Prostate gland (tissue), 2 donors: ENCODE measurements at regions not wholly inside any gene's neighbourhood (a gene's known extent, or its start where the extent isn't known, plus 50 kb on each side); places are given as distances from the start of the nearest gene placed in this dataset.

Source experiments
- DNase-seq: peaks from one replicate; pipeline ENCODE4 v3.0.0-alpha.2; 2019; ENCODE audit warnings: low spot score
- H3K27ac ChIP-seq, 2 donors: fragments of 200-600 bp; sonication (generic); 2 replicates each; pipeline ENCODE4 v1.5.1; 2017 to 2019
- H3K27me3 ChIP-seq: fragments of 200-600 bp; sonication (generic); replicated peaks from 2 replicates; pipeline ENCODE4 v1.5.1; 2019; ENCODE audit not compliant: insufficient read depth
- H3K36me3 ChIP-seq, 2 donors: fragments of 200-600 bp; sonication (generic); 1 replicate in 1 of 2; 2 replicates in 1 of 2; pipeline versions ENCODE4 v1.5.1 to v1.8.1; 2017 to 2019
- H3K4me1 ChIP-seq: fragments of 200-600 bp; sonication (generic); replicated peaks from 2 replicates; pipeline ENCODE4 v1.5.1; 2019
- H3K4me3 ChIP-seq, 2 donors: fragments of 200-600 bp; sonication (generic); 2 replicates each; pipeline ENCODE4 v1.5.1; 2017 to 2019
- H3K9me3 ChIP-seq: fragments of 200-600 bp; sonication (generic); 2 replicates; pipeline ENCODE4 v1.5.1; 2017
- CTCF ChIP-seq, 4 experiments: fragments of 200-600 bp in 2 of 4; fragments of 450-650 bp in 2 of 4; sonication (generic) in 2 of 4; IDR thresholded peaks; 1 replicate in 3 of 4; 2 replicates in 1 of 4; pipeline ENCODE4 v1.5.1; 2016 to 2019; ENCODE audit warnings: antibody characterized with exemption in 4 of 4, mild to moderate bottlenecking in 2 of 4, moderate library complexity in 2 of 4
- POLR2A ChIP-seq: fragments of 450-650 bp; IDR thresholded peaks from one replicate; pipeline ENCODE4 v1.6.1; 2016; ENCODE audit warnings: antibody characterized with exemption, mild to moderate bottlenecking
- POLR2AphosphoS5 ChIP-seq: sonication (generic); formaldehyde crosslinking; IDR thresholded peaks from one replicate; pipeline ENCODE4 v1.6.1; 2017; ENCODE audit warnings: antibody characterized with exemption
- WGBS: methylation state at CpG from one replicate; pipeline ENCODE4 v1.1.5; 2018; 5-methylcytosine and 5-hydroxymethylcytosine counted together
- intact Hi-C: fragments of 100-400 bp; cut with DNase I; formaldehyde crosslinking; loops from one replicate; pipeline ENCODE4 v1.14.2; 2022

GRCh38 chr1:88526456-88526855, 157.6 kb upstream of the PKN2 start:
- no peaks in the 10 kb centered on the region for H3K4me1 ChIP-seq
- no peak overlapping the region for H3K4me3 ChIP-seq
- intact Hi-C loops: no loop called here
- WGBS: 83% methylated on average over 3 of the region's 3 CpGs
- no peak overlapping the region for H3K27ac ChIP-seq
- H3K27me3 ChIP-seq: no peaks in the 10 kb centered on the region
- TF ChIP-seq POLR2AphosphoS5 (no peak), POLR2A (no peak), CTCF (IDR thresholded peaks at IDR 0.05) (no peak)
- DNase-seq: no peak
- H3K9me3 ChIP-seq: no peaks in the 10 kb centered on the region
- H3K36me3 ChIP-seq: no peaks in the 10 kb centered on the region

DNA sequence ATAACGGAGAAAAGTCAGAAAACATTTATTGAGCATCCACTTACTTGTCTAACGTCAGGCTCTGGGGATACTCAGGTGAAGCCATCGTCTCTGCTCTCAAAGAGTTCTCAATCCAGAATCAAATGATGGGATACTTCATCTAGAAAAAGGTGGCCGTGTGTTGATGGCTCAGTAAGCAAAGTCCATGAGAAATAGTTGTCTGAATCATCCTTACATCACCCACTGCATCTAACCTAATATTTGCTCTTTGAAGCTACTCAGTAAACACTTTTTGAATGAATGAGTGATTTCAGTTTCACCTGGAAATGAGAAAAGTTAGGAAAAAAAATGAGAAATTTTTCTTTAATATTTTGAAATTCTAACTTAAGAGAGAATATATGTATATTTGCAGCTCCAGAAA, 155.3 kb upstream of the PKN2 start:
- no peak overlapping the region for H3K4me3 ChIP-seq
- no peak for TF ChIP-seq POLR2AphosphoS5
- TF ChIP-seq CTCF (IDR thresholded peaks at IDR 0.05): no peak
- no peak for TF ChIP-seq POLR2A
- WGBS: 94% methylated on average over 4 of the region's 4 CpGs
- H3K4me1 ChIP-seq: no peaks in the 10 kb centered on the region
- H3K36me3 ChIP-seq: no peaks in the 10 kb centered on the region
- no peak for DNase-seq
- intact Hi-C loops: no loop called here
- H3K27ac ChIP-seq: no peak overlapping the region
- H3K27me3 ChIP-seq: no peaks in the 10 kb centered on the region
- H3K9me3 ChIP-seq: no peaks in the 10 kb centered on the region

DNA sequence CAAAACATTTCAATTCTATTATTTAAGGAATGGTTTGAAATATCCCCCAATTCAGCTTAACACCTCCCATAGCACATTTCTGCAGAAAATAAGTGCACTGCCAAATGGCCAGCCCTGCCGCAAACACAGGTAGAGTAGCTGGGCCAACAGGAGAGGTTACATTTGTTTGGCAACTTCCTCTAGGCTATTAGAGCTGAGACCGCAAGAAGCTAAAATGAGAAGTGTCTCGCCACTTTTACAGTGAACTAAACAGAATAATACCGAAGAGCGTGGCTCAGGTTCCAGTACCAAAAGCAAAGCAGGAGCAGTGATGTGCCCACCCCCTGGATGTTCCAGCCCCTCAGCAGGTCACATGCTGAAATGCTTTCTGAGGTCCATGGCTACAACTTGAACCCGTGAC, 154.5 kb upstream of the PKN2 start:
- intact Hi-C loops: no loop called here
- Histone ChIP-seq H3K36me3 (no peaks in the 10 kb centered on the region), H3K4me1 (no peaks in the 10 kb centered on the region), H3K9me3 (no peaks in the 10 kb centered on the region), H3K4me3 (no peak overlapping the region), H3K27ac (no peak overlapping the region), H3K27me3 (no peaks in the 10 kb centered on the region)
- 88% methylated on average over 6 of the region's 6 CpGs for WGBS
- no peak for DNase-seq
- no peak for TF ChIP-seq CTCF (IDR thresholded peaks at IDR 0.05)
- no peak for TF ChIP-seq POLR2A
- TF ChIP-seq POLR2AphosphoS5: no peak

DNA sequence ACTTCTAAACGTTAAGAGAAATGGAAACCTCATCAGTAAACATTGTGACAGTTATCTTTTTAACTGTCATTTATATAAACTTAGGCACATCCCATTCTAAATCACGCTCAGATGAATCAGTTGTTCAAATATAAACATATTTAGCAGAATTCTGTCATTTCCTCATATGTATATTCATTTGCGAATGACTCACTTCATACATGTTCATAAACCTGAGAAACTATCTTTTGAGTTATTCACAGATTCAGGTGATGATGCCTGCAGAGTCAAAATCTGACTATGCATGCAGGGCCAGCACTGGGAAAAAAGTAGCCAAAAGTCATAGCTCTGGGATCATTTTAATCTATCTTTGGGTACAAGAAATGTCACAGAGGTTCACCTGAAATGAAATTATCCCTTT, 153.8 kb upstream of the PKN2 start:
- Histone ChIP-seq H3K4me1 (no peaks in the 10 kb centered on the region), H3K36me3 (no peaks in the 10 kb centered on the region), H3K9me3 (no peaks in the 10 kb centered on the region), H3K27ac (no peak overlapping the region), H3K27me3 (no peaks in the 10 kb centered on the region), H3K4me3 (no peak overlapping the region)
- no peak for DNase-seq
- 62% methylated on average over 3 of the region's 3 CpGs for WGBS
- intact Hi-C loops: no loop called here
- no peak for TF ChIP-seq POLR2AphosphoS5
- no peak for TF ChIP-seq CTCF (IDR thresholded peaks at IDR 0.05)
- no peak for TF ChIP-seq POLR2A

GRCh38 chr1:88537787-88538186, 146.3 kb upstream of the PKN2 start:
- intact Hi-C loops: no loop called here
- no peak for TF ChIP-seq CTCF (IDR thresholded peaks at IDR 0.05)
- TF ChIP-seq POLR2A: no peak
- TF ChIP-seq POLR2AphosphoS5: no peak
- Histone ChIP-seq H3K4me3 (no peak overlapping the region), H3K9me3 (no peaks in the 10 kb centered on the region), H3K36me3 (no peaks in the 10 kb centered on the region), H3K4me1 (no peaks in the 10 kb centered on the region), H3K27ac (no peak overlapping the region), H3K27me3 (no peaks in the 10 kb centered on the region)
- 65% methylated on average over 3 of the region's 3 CpGs for WGBS
- no peak for DNase-seq
